SKM-1 (cell line): ENCODE measurements at regions not wholly inside any gene's neighbourhood (a gene's known extent, or its start where the extent isn't known, plus 50 kb on each side); places are given as distances from the start of the nearest gene placed in this dataset.

ENCODE experiments used
- DNase-seq: peaks from one replicate; lab custom pipeline; 2025; ENCODE audit not compliant: unreplicated experiment; lab: John Stamatoyannopoulos, UW

- DNase-seq = no peak
Measured at GRCh38 chr15:93221759-93222158, 132.7 kb upstream of the RGMA start.

DNA sequence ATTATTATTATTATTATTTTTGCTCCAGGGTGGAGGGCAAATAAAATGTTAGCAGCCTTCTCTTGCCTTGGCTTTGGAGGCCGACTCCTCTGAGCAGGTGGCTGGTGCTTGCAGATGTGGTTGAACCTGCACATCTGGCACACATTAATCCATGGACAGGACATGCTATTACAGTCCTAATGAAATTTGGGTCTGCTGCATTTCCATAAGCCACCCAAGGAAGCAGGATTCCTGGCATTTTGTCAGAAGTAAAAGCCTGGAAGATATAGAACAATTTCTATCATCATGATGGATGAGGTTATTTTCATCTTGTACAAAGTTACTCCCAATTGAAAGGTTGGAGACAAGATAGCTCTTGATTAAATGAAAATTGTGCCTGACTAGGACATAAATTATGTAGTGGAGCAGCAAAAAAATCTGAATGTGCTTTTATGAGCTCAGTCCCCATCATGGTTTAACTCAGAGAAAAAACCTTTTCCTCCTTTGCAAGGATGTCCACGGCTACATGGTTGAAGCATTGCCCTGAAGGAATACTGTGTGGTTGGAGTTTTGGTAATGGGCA, 130.9 kb upstream of the RGMA start:
- DNase-seq = no peak

DNA sequence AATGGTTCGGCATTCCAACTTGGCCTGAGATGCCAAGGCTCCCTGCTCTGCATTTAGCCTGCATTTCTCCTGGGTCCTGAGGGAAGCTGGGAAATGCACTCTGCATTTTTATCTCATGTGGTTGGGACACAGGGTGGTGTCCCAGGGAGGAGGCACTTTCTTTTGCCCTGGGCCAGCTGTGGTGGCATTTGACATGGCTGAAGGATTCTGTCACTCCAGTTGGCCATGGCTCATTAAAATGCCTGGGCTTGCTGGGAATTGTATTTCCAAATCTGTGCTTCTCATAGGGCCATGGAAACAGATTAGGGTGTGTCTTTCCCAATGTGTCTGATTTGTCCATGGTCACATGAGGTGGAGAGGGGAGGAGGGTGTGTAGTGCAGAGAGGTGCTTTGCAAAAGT, 128.3 kb upstream of the RGMA start:
- no peak for DNase-seq

DNA sequence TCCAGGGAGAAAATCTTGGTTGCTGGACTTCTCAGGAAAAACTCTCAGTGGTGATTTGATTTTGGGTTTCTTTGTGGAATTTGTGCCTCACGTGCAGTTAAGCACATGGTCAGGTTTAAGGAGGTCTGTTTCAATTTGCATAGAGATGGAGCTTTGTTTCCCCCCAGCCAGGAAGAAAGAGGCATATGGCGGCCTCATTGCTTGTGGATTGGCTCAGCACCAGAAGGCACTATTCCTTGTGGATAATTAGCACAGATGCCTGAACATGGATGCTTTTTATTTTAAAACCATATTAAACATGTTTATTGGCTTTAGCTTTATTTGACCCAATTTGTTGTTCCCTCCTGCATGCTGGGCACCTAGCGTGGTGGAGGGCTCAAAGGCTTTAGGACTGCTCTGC, 125.1 kb upstream of the RGMA start:
- no peak for DNase-seq

DNA sequence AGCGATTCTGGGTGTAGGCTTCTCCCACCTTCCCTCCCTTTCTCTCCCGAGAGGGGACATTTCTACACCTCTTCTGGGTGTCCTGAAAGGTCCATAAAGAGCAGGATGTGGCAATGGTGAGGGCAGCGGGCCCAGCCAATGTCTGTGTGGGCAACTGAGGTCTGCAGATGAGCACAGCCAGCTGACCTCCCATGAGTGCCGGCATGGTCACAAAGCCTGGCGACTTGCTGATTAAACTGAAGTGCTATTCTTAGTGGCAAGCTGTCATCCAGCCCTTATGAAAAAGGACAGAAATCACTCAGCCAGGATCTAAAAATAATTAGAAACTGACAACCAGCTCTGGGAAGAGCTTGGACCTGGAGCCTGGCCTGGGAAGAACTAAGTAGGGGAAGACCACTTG, 124.3 kb upstream of the RGMA start:
- no peak for DNase-seq

- DNase-seq = no peak
Measured at GRCh38 chr15:93212578-93212977, 123.6 kb upstream of the RGMA start.

GRCh38 chr15:93210995-93211394, 122.0 kb upstream of the RGMA start:
- DNase-seq = no peak

GRCh38 chr15:93209690-93210445, 120.9 kb upstream of the RGMA start:
- no peak for DNase-seq

DNA sequence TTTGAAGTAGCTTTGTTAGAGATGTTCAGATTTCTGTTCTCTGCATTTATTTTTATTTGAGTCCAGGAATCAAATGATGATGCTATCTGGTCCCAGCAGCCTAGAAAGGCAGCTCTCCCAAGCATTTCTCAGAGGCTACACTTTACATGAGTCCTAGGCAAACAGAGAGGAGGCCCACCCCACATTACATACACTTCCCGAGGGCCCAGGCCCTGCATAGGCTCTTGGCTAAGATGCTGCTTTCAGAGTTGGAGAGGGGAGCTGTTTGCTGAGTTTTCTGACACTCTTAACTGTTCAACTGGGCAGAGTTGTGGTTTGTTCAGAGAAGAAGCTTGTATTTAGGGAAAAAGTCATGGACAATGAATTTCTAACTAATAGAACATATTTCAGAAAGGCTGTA, 117.9 kb upstream of the RGMA start:
- DNase-seq = no peak

GRCh38 chr15:93205413-93205812, 116.4 kb upstream of the RGMA start:
- no peak for DNase-seq

DNA sequence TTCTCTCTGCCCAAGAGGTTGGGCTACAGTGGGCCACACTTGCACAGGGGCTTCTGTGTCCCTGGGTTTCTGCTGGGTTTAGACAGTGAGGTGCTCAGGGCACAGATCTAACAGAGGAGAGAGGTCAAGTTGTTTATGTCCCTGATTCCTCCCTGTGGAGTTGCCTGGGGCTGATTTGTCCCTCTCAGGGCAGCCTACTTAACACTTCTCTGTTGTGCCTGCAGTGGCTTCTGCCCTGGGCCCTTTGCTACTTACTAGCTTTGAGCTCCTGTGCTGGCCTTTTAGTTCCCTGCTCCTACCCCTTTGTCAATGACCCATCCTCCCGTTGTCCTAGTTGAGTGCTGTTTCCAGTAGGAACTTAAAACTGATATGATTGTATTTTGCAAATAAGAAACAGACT, 114.0 kb upstream of the RGMA start:
- no peak for DNase-seq

DNA sequence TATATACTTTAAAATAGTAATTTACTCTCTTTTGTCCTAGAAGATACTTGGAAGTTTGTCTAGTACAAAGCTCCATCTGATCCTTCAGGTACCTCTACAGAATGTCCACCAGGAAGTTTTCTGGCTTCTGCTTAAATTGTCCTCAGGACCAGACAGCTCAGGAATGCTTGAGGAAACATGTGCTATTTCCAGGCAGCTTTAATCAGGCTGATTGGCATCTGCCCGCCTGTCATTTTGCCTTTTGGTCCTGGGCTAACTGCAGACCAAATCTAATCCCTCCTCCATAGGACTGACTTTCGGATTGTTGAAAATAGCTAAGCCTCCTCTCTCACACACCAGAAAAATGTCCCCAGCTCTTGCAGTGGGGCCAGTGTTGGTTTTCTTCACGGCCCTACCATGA, 113.4 kb upstream of the RGMA start:
- no peak for DNase-seq

DNA sequence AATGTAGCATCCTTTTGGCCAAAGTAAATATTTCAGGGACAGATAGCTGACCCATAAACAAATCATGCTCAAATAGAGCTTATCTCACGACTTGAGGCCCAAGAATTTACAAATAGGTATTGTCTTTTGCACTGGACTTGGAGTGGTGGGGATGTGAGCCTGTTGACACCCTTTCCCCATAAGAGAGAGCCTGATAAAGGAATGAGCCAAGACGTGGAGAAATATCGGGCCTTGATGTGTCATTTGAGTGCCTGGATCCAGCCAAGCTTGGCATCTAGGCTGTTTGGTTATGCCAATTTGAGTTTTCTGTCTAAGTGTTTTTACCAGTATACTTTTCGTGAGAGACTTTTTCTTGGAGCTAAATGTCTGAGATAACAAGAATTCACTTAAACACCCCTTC, 112.9 kb upstream of the RGMA start:
- no peak for DNase-seq

GRCh38 chr15:93200837-93201226, 111.8 kb upstream of the RGMA start:
- DNase-seq = no peak

GRCh38 chr15:93200081-93200836, 111.2 kb upstream of the RGMA start:
- no peak for DNase-seq

GRCh38 chr15:93196135-93196670, 107.2 kb upstream of the RGMA start:
- DNase-seq = no peak

DNA sequence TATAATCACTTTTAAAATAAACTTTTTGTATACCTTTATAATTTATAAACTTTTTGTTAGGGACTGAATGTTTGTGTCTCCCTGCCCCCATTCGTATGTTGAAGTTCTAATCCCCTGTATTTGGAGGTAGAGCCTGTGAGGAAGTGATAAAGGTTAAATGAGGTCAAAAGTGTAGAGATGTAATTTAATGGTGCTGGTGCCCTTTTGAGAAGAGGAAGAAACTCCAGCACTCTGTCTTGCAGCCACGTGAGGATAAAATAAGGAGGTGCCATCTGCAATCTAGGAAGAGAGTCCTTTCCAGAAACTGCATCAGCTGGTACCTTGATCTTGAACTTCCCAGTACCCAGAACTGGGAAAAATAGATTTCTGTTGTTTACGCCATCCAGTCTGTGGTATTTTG, 106.1 kb upstream of the RGMA start:
- peak; percentile 63 for DNase-seq

DNA sequence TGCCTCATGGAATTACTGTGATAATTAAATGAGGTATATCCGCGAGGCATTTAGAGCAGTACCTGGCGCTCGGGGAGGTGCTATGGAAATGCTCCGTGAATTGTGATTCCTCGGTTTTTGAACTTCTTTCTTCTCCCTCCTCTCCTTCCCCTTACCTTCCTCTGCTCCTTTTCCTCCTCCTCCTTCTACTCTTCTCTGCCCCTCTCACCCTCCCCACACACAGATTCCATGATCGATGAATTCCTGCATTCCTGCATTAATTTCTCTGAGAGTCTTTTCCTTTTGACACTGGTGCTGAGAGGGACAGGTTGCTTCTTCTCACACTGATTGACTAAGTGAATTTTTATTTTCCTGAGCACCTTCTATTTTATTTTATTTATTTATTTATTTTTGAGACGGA, 101.2 kb upstream of the RGMA start:
- DNase-seq = no peak

GRCh38 chr15:93189561-93189960, 100.5 kb upstream of the RGMA start:
- DNase-seq = no peak

- no peak for DNase-seq
Measured at GRCh38 chr15:93188236-93188635, 99.2 kb upstream of the RGMA start.

DNA sequence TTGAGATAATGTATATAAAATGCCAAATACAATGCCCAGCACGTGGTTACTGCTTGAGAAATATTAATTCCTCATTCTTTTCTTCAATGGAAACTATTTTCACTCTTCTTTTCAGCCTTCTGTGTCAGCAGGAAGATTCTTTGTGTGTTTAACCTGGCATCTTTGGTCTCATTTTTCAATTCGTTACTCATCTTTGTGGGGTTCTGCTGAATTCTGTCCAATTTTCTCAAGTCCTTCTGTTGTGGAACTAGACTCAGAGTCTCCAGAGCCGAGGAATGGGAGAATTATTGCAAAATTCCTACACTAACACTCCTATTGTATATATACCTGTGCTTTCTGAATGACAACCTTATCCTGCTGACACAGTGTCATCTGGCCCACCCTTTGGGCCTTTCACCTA, 96.8 kb upstream of the RGMA start:
- DNase-seq = no peak

- no peak for DNase-seq
Measured at GRCh38 chr15:93182703-93183205, 93.7 kb upstream of the RGMA start.
